Muscle layer of duodenum (tissue), 2 donors: ENCODE measurements at regions not wholly inside any gene's neighbourhood (a gene's known extent, or its start where the extent isn't known, plus 50 kb on each side); places are given as distances from the start of the nearest gene placed in this dataset.

Source experiments
- H3K27ac ChIP-seq: one replicate; pipeline ENCODE4 v1.7.0; 2013; ENCODE audit warnings: mild to moderate bottlenecking, low read length
- H3K27me3 ChIP-seq: one replicate; pipeline ENCODE4 v1.7.0; 2013; ENCODE audit warnings: low read depth, mild to moderate bottlenecking, control low read depth, low read length
- H3K36me3 ChIP-seq, 2 donors: one replicate each; pipeline ENCODE4 v1.7.0; 2013; ENCODE audit warnings: low read length in 2 of 2, control low read depth in 1 of 2, mild to moderate bottlenecking in 1 of 2; ENCODE audit not compliant: insufficient read depth in 2 of 2, control insufficient read depth in 1 of 2
- H3K4me1 ChIP-seq, 2 donors: one replicate each; pipeline ENCODE4 v1.7.0; 2013; ENCODE audit warnings: low read length in 2 of 2, mild to moderate bottlenecking in 2 of 2, control low read depth in 1 of 2, moderate library complexity in 1 of 2; ENCODE audit not compliant: insufficient read depth in 2 of 2, control insufficient read depth in 1 of 2
- H3K4me3 ChIP-seq, 2 donors: one replicate each; pipeline ENCODE4 v1.7.0; 2013; ENCODE audit warnings: low read length in 2 of 2, low read depth in 1 of 2, mild to moderate bottlenecking in 1 of 2
- H3K9me3 ChIP-seq, 2 donors: one replicate each; pipeline ENCODE4 v1.7.0; 2013; ENCODE audit warnings: low read length in 2 of 2, control low read depth in 1 of 2, mild to moderate bottlenecking in 1 of 2; ENCODE audit not compliant: control insufficient read depth in 1 of 2
- donor health status: healthy.

DNA sequence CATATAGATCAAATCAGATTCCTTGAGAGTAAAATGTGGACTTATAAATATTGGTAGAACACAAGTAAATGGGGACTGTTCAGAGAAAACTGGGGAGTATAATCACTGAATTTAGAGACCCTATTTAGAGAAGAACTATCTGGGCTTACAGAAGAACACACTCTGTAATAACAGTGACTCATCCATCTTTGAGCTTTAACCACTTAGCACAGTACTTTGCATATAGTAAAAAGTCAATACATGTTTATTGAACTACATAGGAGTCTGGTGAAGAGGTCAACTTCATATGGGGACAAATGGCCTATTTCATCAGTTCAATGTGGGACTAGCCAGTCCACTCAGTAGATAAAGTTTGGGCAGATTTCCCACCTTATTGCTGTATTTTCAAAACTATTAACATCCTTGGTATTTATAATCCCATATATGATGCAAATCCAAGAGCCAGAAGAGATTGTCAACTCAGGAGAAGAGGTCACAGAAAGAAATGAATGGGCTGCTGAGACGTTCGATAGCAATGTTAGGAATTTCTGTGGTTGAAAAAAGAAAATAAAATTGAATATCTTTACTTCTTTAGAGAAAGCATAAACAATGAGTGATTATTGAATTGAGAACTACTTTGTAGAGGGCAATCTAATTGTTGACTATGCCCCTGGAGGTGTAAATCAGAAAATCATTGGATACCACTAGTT lies 119.3 kb upstream of the CACNA2D1 start:
- peaks cover 0 to 9% of the 10 kb centered on the region in 2 donors for H3K4me1 ChIP-seq
- no peak overlapping the region for H3K27ac ChIP-seq
- no peaks in the 10 kb centered on the region for H3K36me3 ChIP-seq
- H3K27me3 ChIP-seq: no peaks in the 10 kb centered on the region
- no peaks in the 10 kb centered on the region for H3K9me3 ChIP-seq
- no peak overlapping the region for H3K4me3 ChIP-seq

DNA sequence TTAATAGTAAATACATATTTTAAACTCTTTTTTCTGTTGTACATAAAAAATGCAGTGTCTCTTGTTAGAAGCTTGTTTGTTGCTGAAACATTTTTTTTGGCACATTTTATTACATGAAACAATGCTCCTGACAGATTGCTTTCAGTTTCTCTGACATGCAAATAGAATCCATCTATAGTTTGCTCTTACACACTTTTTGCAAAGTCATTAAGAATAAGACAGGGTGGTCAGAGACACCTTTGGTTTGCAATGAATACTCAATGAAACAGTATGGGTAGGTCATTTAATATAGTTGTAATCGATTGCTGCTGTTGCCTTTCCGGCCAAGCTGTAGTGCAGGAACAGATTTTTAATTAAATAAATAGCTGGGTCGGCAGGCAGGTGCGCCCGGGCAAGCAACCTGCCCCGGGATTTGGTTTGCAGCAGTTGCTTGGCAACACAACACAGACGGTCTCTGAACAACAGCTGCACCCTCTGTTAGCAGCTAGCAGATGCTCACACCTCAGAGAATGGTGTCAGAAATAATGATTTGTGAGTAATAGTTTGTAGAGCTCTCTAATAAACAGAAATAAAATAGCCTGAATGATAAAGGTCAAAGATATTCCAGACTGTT lies 115.7 kb upstream of the CACNA2D1 start:
- H3K36me3 ChIP-seq: no peaks in the 10 kb centered on the region
- H3K4me3 ChIP-seq: peak overlapping the region in 1 of 2 donors; percentile 34
- H3K9me3 ChIP-seq: peaks cover 0 to 9% of the 10 kb centered on the region in 2 donors
- no peak overlapping the region for H3K27ac ChIP-seq
- peaks cover 0 to 4% of the 10 kb centered on the region in 2 donors for H3K4me1 ChIP-seq
- H3K27me3 ChIP-seq: no peaks in the 10 kb centered on the region

DNA sequence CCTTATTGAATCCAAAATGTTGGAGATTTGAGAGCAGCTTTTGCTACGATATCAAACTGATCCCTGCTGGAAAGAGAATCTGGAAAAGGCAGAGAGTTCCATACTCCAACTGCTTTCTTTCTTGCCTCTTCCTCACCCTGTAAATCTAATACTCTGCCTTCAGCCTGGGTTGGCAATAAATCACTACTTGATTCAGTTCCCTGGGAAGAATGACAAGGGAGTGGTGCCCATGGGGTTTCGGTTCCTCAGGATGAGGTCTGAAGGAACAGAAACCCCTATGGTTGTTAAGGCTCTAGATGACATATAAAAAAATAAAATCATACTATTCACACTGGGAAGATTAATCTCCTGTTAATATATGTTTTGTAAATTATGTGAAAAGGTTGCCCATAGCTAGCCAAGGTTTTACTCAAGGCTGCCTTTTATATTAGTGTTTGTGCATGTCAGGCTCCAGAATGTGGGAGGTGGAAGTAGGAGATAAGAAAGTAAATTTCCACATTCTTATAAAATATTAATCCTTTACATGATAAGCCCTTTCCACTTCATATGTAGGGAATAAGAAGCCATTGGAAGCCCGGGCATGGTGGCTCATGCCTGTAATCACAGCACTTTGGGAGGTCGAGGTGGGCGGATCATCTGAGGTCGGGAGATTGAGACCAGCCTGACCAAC lies 106.2 kb upstream of the CACNA2D1 start:
- no peak overlapping the region for H3K4me3 ChIP-seq
- H3K27ac ChIP-seq: no peak overlapping the region
- no peaks in the 10 kb centered on the region for H3K4me1 ChIP-seq

DNA sequence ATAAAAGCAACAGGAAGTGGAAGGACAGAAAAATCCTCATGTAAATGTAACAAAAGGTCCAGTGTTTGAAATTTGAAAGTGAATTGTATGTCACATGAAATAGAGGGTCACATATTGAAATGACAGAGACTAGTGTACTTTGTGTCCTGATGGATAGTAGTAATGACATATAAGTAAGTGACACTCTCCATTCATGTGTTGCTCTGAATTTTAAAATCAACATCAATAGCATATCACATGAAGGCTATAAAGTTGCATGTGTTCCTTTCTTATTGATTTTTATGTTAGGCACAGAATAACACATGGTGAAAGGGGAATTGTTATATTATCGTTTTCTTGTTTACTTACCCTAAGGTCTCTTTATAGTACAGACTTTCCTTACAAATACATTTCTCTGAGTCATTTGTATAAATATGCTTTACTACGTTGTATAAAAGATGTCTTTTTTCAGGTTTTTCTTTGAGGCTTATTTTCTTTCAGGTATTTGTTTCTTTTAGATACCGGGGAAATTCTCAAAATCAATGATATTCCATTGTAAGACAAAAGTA lies 104.6 kb upstream of the CACNA2D1 start:
- no peaks in the 10 kb centered on the region for H3K27me3 ChIP-seq
- H3K27ac ChIP-seq: no peak overlapping the region
- H3K4me3 ChIP-seq: no peak overlapping the region
- H3K4me1 ChIP-seq: no peaks in the 10 kb centered on the region
- no peaks in the 10 kb centered on the region for H3K36me3 ChIP-seq
- no peaks in the 10 kb centered on the region for H3K9me3 ChIP-seq

More for the DNA sequence above, 106.2 kb upstream of the CACNA2D1 start:
- Histone ChIP-seq H3K9me3 (peaks cover 0 to 4% of the 10 kb centered on the region in 2 donors), H3K27me3 (no peaks in the 10 kb centered on the region), H3K36me3 (no peaks in the 10 kb centered on the region)

DNA sequence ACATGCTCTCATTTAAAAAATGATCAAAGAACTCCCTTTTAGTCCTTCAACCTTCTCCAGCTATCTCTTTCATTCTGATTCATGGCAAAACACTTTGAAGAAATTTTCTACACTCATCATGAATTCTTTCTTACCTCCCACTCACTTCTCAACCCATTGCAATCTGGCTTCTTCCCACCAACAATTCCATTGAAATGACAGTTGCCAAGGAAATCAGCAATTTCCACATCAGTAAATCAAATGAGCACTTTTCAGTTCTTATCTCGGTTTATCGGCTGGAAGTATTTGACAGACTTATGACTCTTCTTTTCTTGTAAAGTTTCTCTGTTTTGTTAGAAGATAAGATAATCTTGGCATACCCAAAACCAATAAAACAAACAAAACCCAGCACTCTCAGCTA lies 99.1 kb upstream of the CACNA2D1 start:
- H3K27me3 ChIP-seq: no peaks in the 10 kb centered on the region
- H3K27ac ChIP-seq: no peak overlapping the region
- no peaks in the 10 kb centered on the region for H3K9me3 ChIP-seq
- H3K36me3 ChIP-seq: no peaks in the 10 kb centered on the region
- no peaks in the 10 kb centered on the region for H3K4me1 ChIP-seq
- H3K4me3 ChIP-seq: no peak overlapping the region

DNA sequence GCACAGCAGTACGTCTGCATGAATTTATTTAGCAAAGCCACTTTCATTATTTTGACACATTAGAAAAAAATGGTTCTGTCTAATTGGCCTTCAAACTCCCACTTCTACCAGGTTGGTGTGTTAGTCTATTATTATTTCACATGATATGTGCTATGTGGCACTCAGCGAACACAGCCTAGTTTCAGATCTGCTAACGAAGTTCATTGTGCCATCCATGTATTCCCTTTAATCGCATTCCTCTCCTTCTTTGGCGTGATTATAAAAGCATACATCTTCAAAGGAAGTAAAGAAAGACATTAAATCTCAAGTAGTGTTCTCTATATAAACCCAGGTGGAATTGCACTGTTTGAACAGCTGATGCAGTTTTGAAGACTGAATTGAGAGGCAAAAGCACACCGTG lies 96.4 kb upstream of the CACNA2D1 start:
- no peaks in the 10 kb centered on the region for H3K4me1 ChIP-seq
- H3K27me3 ChIP-seq: no peaks in the 10 kb centered on the region
- no peaks in the 10 kb centered on the region for H3K36me3 ChIP-seq
- no peak overlapping the region for H3K27ac ChIP-seq
- no peak overlapping the region for H3K4me3 ChIP-seq
- H3K9me3 ChIP-seq: no peaks in the 10 kb centered on the region

DNA sequence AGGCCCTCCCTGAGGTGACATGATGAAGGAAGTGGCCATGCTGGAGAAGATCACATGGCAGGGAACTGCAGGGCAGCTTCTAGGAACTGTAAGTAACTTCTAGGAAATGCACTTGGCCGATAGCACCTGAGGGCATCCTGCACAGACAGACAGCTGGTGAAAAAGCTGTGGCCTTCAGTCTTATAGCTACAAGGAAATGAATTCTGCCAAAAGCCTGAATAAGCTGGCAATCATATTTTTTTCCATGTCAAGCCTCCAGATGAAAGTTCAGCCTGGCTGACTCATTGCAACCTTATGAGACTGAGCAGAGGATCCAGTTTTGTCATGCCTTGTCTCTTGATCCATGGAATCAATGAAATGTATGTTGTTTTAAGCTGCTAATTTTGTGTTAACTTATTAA lies 91.1 kb upstream of the CACNA2D1 start:
- Histone ChIP-seq H3K27ac (no peak overlapping the region), H3K36me3 (no peaks in the 10 kb centered on the region), H3K9me3 (no peaks in the 10 kb centered on the region), H3K4me1 (no peaks in the 10 kb centered on the region), H3K4me3 (no peak overlapping the region), H3K27me3 (no peaks in the 10 kb centered on the region)

DNA sequence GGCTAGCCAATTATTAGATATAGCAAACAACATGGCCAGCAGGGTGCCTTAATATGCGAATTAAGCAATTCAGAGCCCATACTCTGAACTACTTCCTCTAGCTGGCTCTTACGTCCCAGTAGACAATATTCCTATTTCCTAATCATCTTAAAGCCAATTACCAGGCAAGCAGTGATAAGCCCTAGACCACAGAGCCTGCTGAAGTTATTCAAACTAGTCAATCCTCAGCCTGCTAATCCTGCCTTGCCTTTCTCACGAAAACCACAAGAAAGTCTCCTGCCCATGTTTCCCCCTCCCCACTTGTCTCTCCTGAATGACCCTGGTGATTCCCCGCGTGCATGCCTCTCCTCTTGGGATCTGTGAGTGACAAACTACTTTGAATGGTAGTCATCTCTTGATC lies 86.8 kb upstream of the CACNA2D1 start:
- H3K9me3 ChIP-seq: no peaks in the 10 kb centered on the region
- H3K27me3 ChIP-seq: no peaks in the 10 kb centered on the region
- no peaks in the 10 kb centered on the region for H3K4me1 ChIP-seq
- no peak overlapping the region for H3K27ac ChIP-seq
- no peaks in the 10 kb centered on the region for H3K36me3 ChIP-seq
- H3K4me3 ChIP-seq: no peak overlapping the region

DNA sequence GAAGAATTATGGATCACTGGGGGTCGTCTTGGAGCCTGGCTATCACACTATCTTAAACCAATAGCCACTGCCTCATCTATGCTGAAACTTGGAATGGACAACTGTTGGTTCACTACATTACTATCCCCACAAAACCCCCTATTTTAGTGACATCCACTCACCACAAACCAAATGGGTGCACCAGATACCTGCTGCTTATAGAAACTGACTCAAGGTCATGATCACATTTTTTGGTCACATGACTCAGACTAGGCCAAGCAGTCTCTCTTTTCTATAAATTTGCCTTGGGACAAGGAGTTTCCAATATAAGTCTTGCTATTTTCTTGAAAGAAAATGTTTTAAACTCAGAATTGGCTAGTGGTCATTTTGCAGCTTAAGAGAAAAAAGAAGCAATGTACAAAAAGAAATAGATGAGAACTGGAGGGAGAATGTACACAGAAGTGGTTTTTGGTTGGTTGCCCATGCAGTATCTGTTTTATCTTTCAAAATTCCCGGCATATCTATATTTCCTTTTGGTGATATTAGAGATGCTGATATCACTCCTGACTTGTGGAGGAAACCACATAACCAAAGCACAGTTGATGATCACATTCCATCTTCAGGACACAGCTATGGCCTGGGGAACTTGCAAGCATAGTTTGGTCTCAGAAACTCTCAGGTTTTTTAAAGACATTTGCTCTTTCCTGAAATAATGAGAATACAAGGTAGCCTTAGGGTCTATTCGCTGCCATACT lies 85.2 kb upstream of the CACNA2D1 start:
- no peaks in the 10 kb centered on the region for H3K4me1 ChIP-seq
- no peaks in the 10 kb centered on the region for H3K27me3 ChIP-seq
- no peak overlapping the region for H3K27ac ChIP-seq
- no peaks in the 10 kb centered on the region for H3K9me3 ChIP-seq
- H3K36me3 ChIP-seq: no peaks in the 10 kb centered on the region
- H3K4me3 ChIP-seq: no peak overlapping the region

DNA sequence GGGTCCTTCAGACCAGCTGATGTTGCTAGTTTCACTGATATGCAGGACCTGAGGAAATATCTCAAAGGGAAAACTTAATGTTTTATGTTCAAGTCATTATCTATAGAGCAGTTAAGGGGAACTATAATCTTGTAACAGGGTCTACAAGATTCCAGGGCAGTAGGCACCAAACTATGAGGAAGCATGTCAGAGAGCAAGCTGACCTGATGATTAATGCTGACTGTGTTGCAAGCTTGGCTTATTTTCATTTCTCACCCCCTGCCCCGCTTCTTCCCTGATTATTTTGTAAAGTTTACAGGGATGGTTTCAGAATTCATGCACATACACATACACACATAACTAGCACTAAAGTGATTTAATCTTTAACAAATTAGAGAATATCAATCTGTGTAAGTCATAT lies 84.3 kb upstream of the CACNA2D1 start:
- Histone ChIP-seq H3K4me1 (no peaks in the 10 kb centered on the region), H3K9me3 (no peaks in the 10 kb centered on the region), H3K4me3 (no peak overlapping the region), H3K27ac (no peak overlapping the region), H3K27me3 (no peaks in the 10 kb centered on the region), H3K36me3 (no peaks in the 10 kb centered on the region)

DNA sequence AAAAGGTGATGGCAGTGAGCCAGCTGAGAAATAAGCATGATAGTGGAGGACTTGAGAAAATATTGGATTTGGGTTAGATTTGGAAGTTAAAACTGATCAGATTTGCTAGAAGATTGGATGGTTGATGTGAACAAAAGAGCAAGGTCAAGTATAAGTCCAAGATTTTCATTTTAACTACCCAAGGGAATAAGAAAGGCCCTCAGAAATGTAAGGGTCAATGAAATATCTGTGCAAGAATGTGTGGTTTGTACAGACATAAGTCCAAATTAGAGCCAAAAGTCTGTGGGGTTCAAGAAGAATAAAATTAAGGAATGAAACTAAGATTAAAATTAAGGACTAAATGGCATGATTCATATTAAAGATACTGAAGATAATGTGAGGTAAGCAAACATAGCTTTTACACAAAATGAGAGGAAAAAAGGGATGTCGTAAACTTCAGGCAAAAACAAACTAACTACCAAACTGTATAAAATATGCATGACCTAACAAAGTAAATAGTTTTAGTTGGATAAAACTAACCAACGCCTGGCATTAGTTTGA lies 78.4 kb upstream of the CACNA2D1 start:
- no peak overlapping the region for H3K4me3 ChIP-seq
- H3K9me3 ChIP-seq: no peaks in the 10 kb centered on the region
- no peaks in the 10 kb centered on the region for H3K27me3 ChIP-seq
- no peaks in the 10 kb centered on the region for H3K4me1 ChIP-seq
- H3K36me3 ChIP-seq: no peaks in the 10 kb centered on the region
- H3K27ac ChIP-seq: no peak overlapping the region
